Endothelial cell of umbilical vein (primary cell): ENCODE measurements at regions not wholly inside any gene's neighbourhood (a gene's known extent, or its start where the extent isn't known, plus 50 kb on each side); places are given as distances from the start of the nearest gene placed in this dataset.

Experiments
- BruUV-seq: library from RNA; stranded (reverse); fragments of 400-500 nt; replicated peaks from 2 replicates; lab custom pipeline; 2021; lab: Mats Ljungman, UMichigan
- CTCF ChIA-PET: fragments of 300-600, 350-600 bp; sonication (Branson Sonifier 250); formaldehyde crosslinking; loops from one replicate; lab custom pipeline; 2021; ENCODE audit warnings: antibody characterized with exemption, inconsistent platforms; lab: Charles Lee
- POLR2A ChIA-PET: fragments of 300-600, 350-600 bp; sonication (Branson Sonifier 250); formaldehyde crosslinking; loops from one replicate; lab custom pipeline; 2021; ENCODE audit warnings: antibody characterized with exemption, inconsistent platforms; lab: Charles Lee
- DNase-seq: peaks from one replicate; pipeline ENCODE4 v3.0.0-alpha.2; 2011; ENCODE audit warnings: low read depth, low spot score
- FAIRE-seq: peaks from 2 replicates; lab custom pipeline; 2011; peaks lifted over from hg19 to GRCh38; lab: Jason Lieb, UNC
- H2AFZ ChIP-seq: 2 replicates; pipeline ENCODE4 v1.6.0; 2012; ENCODE audit warnings: low read depth, low read length, control low read depth, inconsistent platforms
- H3K27ac ChIP-seq: 2 replicates; pipeline ENCODE4 v1.5.1; 2011; ENCODE audit warnings: low read depth, mild to moderate bottlenecking, control low read depth, low read length, moderate library complexity; ENCODE audit not compliant: insufficient read depth
- H3K27me3 ChIP-seq, 2 experiments: 2 replicates each; pipeline versions ENCODE4 v1.6.0 to v1.6.1; 2011; ENCODE audit warnings: low read length in 2 of 2, mixed read lengths in 1 of 2; ENCODE audit not compliant: control insufficient read depth in 2 of 2, insufficient read depth in 2 of 2
- H3K36me3 ChIP-seq, 2 experiments: 2 replicates in 1 of 2; 3 replicates in 1 of 2; pipeline ENCODE4 v1.5.1; 2011; ENCODE audit warnings: low read length in 2 of 2, mild to moderate bottlenecking in 1 of 2, moderate library complexity in 1 of 2; ENCODE audit not compliant: control insufficient read depth in 2 of 2, insufficient read depth in 2 of 2; ENCODE audit errors: extremely low read depth in 1 of 2
- H3K4me1 ChIP-seq: 3 replicates; pipeline ENCODE4 v1.5.1; 2011; ENCODE audit warnings: mild to moderate bottlenecking, low read length; ENCODE audit not compliant: control insufficient read depth, insufficient read depth; ENCODE audit errors: extremely low read depth
- H3K4me2 ChIP-seq: 2 replicates; pipeline ENCODE4 v1.6.1; 2011; ENCODE audit warnings: low read length, control low read depth, mixed read lengths; ENCODE audit not compliant: insufficient read depth
- H3K4me3 ChIP-seq, 3 experiments: fragments of 200-600 bp in 1 of 3; sonication (generic), shearing (Covaris generic) in 1 of 3; replicated peaks in 1 of 3; 2 replicates each; pipeline ENCODE4 v1.5.1; 2011 to 2016; ENCODE audit warnings: control low read depth in 3 of 3, low read length in 3 of 3, mild to moderate bottlenecking in 2 of 3, inconsistent platforms in 1 of 3, low read depth in 1 of 3, moderate library complexity in 1 of 3; ENCODE audit not compliant: insufficient read depth in 1 of 3
- H3K79me2 ChIP-seq: 2 replicates; pipeline ENCODE4 v1.6.0; 2012; ENCODE audit warnings: low read length, inconsistent platforms; ENCODE audit not compliant: control insufficient read depth, insufficient read depth
- H3K9ac ChIP-seq: replicated peaks from 2 replicates; pipeline ENCODE3; 2011; ENCODE audit warnings: low read length, control low read depth; ENCODE audit not compliant: insufficient read depth; ENCODE audit errors: extremely low read depth
- H3K9me1 ChIP-seq: replicated peaks from 3 replicates; pipeline ENCODE4 v1.6.0; 2011; ENCODE audit warnings: mild to moderate bottlenecking, low read length; ENCODE audit not compliant: control insufficient read depth, insufficient read depth; ENCODE audit errors: extremely low read depth
- H3K9me3 ChIP-seq: replicated peaks from 2 replicates; pipeline ENCODE4 v1.5.1; 2012; ENCODE audit warnings: low read length, inconsistent platforms; ENCODE audit not compliant: control insufficient read depth, insufficient read depth
- H4K20me1 ChIP-seq: replicated peaks from 2 replicates; pipeline ENCODE3; 2011; ENCODE audit warnings: mild to moderate bottlenecking, low read length; ENCODE audit not compliant: control insufficient read depth, insufficient read depth; ENCODE audit errors: extremely low read depth
- EZH2 ChIP-seq: IDR thresholded peaks from 2 replicates; pipeline ENCODE4 v1.6.1; 2012; ENCODE audit warnings: borderline replicate concordance, low read depth, mild to moderate bottlenecking, moderate library complexity, low read length, inconsistent platforms; ENCODE audit not compliant: severe bottlenecking
- FOS ChIP-seq: IDR thresholded peaks from 2 replicates; pipeline ENCODE4 v1.6.1; 2011; ENCODE audit warnings: mild to moderate bottlenecking, low read length, moderate library complexity, borderline replicate concordance; ENCODE audit not compliant: insufficient read depth
- GATA2 ChIP-seq: IDR thresholded peaks from 2 replicates; pipeline ENCODE4 v1.7.0; 2011; ENCODE audit warnings: low read depth, mild to moderate bottlenecking, moderate library complexity, mixed read lengths, low read length; ENCODE audit not compliant: insufficient read length, insufficient read depth
- JUN ChIP-seq: IDR thresholded peaks from 2 replicates; pipeline ENCODE4 v1.6.1; 2011; ENCODE audit warnings: borderline replicate concordance, low read depth; ENCODE audit not compliant: insufficient read length, insufficient read depth
- MYC ChIP-seq: IDR thresholded peaks from one replicate; pipeline ENCODE4 v1.6.1; 2011; ENCODE audit warnings: mild to moderate bottlenecking, low read depth, low read length
- POLR2A ChIP-seq: IDR thresholded peaks from 2 replicates; pipeline ENCODE4 v1.6.1; 2012; ENCODE audit warnings: low read depth, mild to moderate bottlenecking, control low read depth, low read length
- POLR2AphosphoS5 ChIP-seq: IDR thresholded peaks from 2 replicates; pipeline ENCODE4 v1.6.1; 2012; ENCODE audit warnings: low read depth, mild to moderate bottlenecking, control low read depth, low read length, moderate library complexity; ENCODE audit not compliant: insufficient read depth
- dilution Hi-C: fragments of 300-500 bp; cut with MboI; formaldehyde crosslinking; loops from one replicate; pipeline ENCODE4 v1.15.0; 2019; ENCODE audit warnings: low sequenced_read_pairs; ENCODE audit not compliant: extremely low pct_ligation_motif_present
- intact Hi-C: fragments of 100-400 bp; cut with micrococcal nuclease; formaldehyde crosslinking; loops from one replicate; pipeline ENCODE4 v1.10.0; 2022
- TF ChIP-seq, protein P1 (sequence below), 2 donors: IDR thresholded peaks; 1 replicate in 1 of 2; 2 replicates in 1 of 2; pipeline ENCODE4 v1.5.1; 2011; ENCODE audit warnings: low read length in 2 of 2, mild to moderate bottlenecking in 2 of 2, moderate library complexity in 2 of 2, control low read depth in 1 of 2, inconsistent platforms in 1 of 2, low read depth in 1 of 2; ENCODE audit not compliant: insufficient read depth in 1 of 2; ENCODE audit errors: extremely low read depth in 1 of 2

DNA sequence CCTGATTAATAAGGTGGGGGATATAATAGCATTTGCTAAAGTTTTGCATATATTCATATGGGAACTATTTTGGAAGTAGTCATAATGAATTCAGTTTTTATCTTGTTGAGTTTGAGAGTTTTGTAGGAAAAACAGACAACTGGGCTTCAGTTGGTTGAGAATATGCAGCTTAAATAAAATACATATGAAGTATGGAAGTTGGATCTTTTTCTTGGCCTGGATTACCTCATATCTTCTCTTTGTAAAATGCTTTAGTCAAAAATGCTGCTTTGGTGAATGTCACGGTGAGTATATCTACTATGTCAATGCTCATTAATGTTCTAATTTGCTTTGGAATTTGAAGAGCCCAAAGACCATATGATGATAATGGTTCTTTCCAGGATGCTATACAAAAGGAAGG lies 552.2 kb upstream of the LMO3 start:
- H3K9me3 ChIP-seq, result no peaks in the 10 kb centered on the region
- intact Hi-C loops (no loop called here), dilution Hi-C loops (no loop called here)
- BruUV-seq, result no TSS peak
- no peak overlapping the region for H3K4me3 ChIP-seq
- no peaks in the 10 kb centered on the region for H4K20me1 ChIP-seq
- ChIA-PET CTCF (no interaction called here), POLR2A (no interaction called here)
- H3K9me1 ChIP-seq, result no peaks in the 10 kb centered on the region
- TF ChIP-seq POLR2A, result no peak
- no peak for TF ChIP-seq JUN
- no peak for TF ChIP-seq GATA2
- TF ChIP-seq, protein P1, sequence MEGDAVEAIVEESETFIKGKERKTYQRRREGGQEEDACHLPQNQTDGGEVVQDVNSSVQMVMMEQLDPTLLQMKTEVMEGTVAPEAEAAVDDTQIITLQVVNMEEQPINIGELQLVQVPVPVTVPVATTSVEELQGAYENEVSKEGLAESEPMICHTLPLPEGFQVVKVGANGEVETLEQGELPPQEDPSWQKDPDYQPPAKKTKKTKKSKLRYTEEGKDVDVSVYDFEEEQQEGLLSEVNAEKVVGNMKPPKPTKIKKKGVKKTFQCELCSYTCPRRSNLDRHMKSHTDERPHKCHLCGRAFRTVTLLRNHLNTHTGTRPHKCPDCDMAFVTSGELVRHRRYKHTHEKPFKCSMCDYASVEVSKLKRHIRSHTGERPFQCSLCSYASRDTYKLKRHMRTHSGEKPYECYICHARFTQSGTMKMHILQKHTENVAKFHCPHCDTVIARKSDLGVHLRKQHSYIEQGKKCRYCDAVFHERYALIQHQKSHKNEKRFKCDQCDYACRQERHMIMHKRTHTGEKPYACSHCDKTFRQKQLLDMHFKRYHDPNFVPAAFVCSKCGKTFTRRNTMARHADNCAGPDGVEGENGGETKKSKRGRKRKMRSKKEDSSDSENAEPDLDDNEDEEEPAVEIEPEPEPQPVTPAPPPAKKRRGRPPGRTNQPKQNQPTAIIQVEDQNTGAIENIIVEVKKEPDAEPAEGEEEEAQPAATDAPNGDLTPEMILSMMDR (IDR thresholded peaks at IDR 0.05; ENCODE audit: extremely low read depth in 1 of 2, insufficient read depth in 1 of 2, low read depth in 1 of 2, low read length in 2 of 2), result no peak
- TF ChIP-seq MYC, result no peak
- TF ChIP-seq FOS, result no peak
- no peak for TF ChIP-seq EZH2
- no peak for TF ChIP-seq POLR2AphosphoS5
- H3K27ac ChIP-seq, result no peak overlapping the region
- H3K27me3 ChIP-seq, result no peaks in the 10 kb centered on the region
- no peak overlapping the region for H2AFZ ChIP-seq
- no peak for FAIRE-seq
- H3K36me3 ChIP-seq, result no peaks in the 10 kb centered on the region
- H3K4me2 ChIP-seq, result no peak overlapping the region
- H3K79me2 ChIP-seq, result no peaks in the 10 kb centered on the region
- DNase-seq, result no peak
- no peak overlapping the region for H3K9ac ChIP-seq
- H3K4me1 ChIP-seq, result no peaks in the 10 kb centered on the region
